ENCODE measurements at regions not wholly inside any gene's neighbourhood (a gene's known extent, or its start where the extent isn't known, plus 50 kb on each side); places are given as distances from the start of the nearest gene placed in this dataset.

- WGBS, 2 donors = 72 to 76% methylated on average over 3 of the region's 3 CpGs
- Histone ChIP-seq H3K4me3 (no peak overlapping the region), H3K27me3 (no peaks in the 10 kb centered on the region), H3K9me3 (no peaks in the 10 kb centered on the region), H3K36me3 (no peaks in the 10 kb centered on the region), H3K27ac (no peak overlapping the region), H3K4me1 (peaks cover 0 to 5% (median 0%) of the 10 kb centered on the region in 3 donors)
- intact Hi-C loops (cut with DNase I) = no loop called here
- no peak for DNase-seq
- no peak for TF ChIP-seq CTCF (IDR thresholded peaks at IDR 0.05)
- no peak for TF ChIP-seq POLR2A (IDR thresholded peaks at IDR 0.05)
Measured at GRCh38 chr2:160791884-160792283, 298.3 kb upstream of the RBMS1 start.

- Histone ChIP-seq H3K27ac (no peak overlapping the region), H3K27me3 (no peaks in the 10 kb centered on the region), H3K4me1 (peaks cover 0 to 5% (median 0%) of the 10 kb centered on the region in 3 donors), H3K36me3 (no peaks in the 10 kb centered on the region), H3K4me3 (no peak overlapping the region), H3K9me3 (no peaks in the 10 kb centered on the region)
- no peak for DNase-seq
- 58 to 78% methylated on average over 4 of the region's 4 CpGs for WGBS, 2 donors
- TF ChIP-seq CTCF (IDR thresholded peaks at IDR 0.05) = no peak
- TF ChIP-seq POLR2A (IDR thresholded peaks at IDR 0.05) = no peak
- intact Hi-C loops (cut with DNase I) = no loop called here
Measured at GRCh38 chr2:160792837-160793236, 299.2 kb upstream of the RBMS1 start.

GRCh38 chr2:160794926-160795325 is 301.3 kb upstream of the RBMS1 start:
- Histone ChIP-seq H3K4me1 (peaks cover 0 to 5% (median 0%) of the 10 kb centered on the region in 3 donors), H3K27ac (no peak overlapping the region), H3K36me3 (no peaks in the 10 kb centered on the region), H3K4me3 (no peak overlapping the region), H3K9me3 (no peaks in the 10 kb centered on the region), H3K27me3 (no peaks in the 10 kb centered on the region)
- no peak for DNase-seq
- intact Hi-C loops (cut with DNase I) = no loop called here
- no peak for TF ChIP-seq CTCF (IDR thresholded peaks at IDR 0.05)
- no peak for TF ChIP-seq POLR2A (IDR thresholded peaks at IDR 0.05)
- WGBS, 2 donors = 83 to 86% methylated on average over 3 of the region's 3 CpGs

GRCh38 chr2:160803881-160804280 is 310.3 kb upstream of the RBMS1 start:
- H3K36me3 ChIP-seq = no peaks in the 10 kb centered on the region
- DNase-seq = no peak
- no peaks in the 10 kb centered on the region for H3K4me1 ChIP-seq
- TF ChIP-seq POLR2A (IDR thresholded peaks at IDR 0.05) = no peak
- H3K4me3 ChIP-seq = no peak overlapping the region
- intact Hi-C loops (cut with DNase I) = no loop called here
- H3K9me3 ChIP-seq = no peaks in the 10 kb centered on the region
- no peaks in the 10 kb centered on the region for H3K27me3 ChIP-seq
- H3K27ac ChIP-seq = no peak overlapping the region

- WGBS, 2 donors = 92 to 97% methylated on average over 3 of the region's 3 CpGs
- Histone ChIP-seq H3K9me3 (no peaks in the 10 kb centered on the region), H3K27me3 (no peaks in the 10 kb centered on the region), H3K4me3 (no peak overlapping the region), H3K4me1 (peaks cover 0 to 13% (median 0%) of the 10 kb centered on the region in 3 donors), H3K27ac (no peak overlapping the region), H3K36me3 (no peaks in the 10 kb centered on the region)
- intact Hi-C loops (cut with DNase I) = no loop called here
- no peak for TF ChIP-seq CTCF (IDR thresholded peaks at IDR 0.05)
- TF ChIP-seq POLR2A (IDR thresholded peaks at IDR 0.05) = no peak
- DNase-seq = no peak
Measured at GRCh38 chr2:160810406-160810805, 316.8 kb upstream of the RBMS1 start.

- H3K4me3 ChIP-seq = peak overlapping the region in 1 of 4 donors; percentile 41
- intact Hi-C loops (cut with DNase I) = no loop called here
- 37 to 44% methylated on average over 6 of the region's 6 CpGs for WGBS, 2 donors
- H3K9me3 ChIP-seq = no peaks in the 10 kb centered on the region
- H3K4me1 ChIP-seq = peaks cover 0 to 13% (median 0%) of the 10 kb centered on the region in 3 donors
- no peak for DNase-seq
- no peaks in the 10 kb centered on the region for H3K27me3 ChIP-seq
- H3K36me3 ChIP-seq = no peaks in the 10 kb centered on the region
- peak overlapping the region in 2 of 4 donors; percentile 13 to 72 for H3K27ac ChIP-seq
- TF ChIP-seq CTCF (IDR thresholded peaks at IDR 0.05) (no peak), POLR2A (IDR thresholded peaks at IDR 0.05) (no peak)
Measured at GRCh38 chr2:160812830-160813505, 319.4 kb upstream of the RBMS1 start.

Measured in esophagus squamous epithelium (tissue), 5 donors.